MM.1S (cell line): ENCODE measurements at regions not wholly inside any gene's neighbourhood (a gene's known extent, or its start where the extent isn't known, plus 50 kb on each side); places are given as distances from the start of the nearest gene placed in this dataset.

ENCODE experiments used
- DNase-seq: peaks from one replicate; pipeline ENCODE4 v3.0.0-alpha.2; 2015
- H2AFZ ChIP-seq: fragments of 300-600 bp; sonication (generic); 2 replicates; pipeline ENCODE4 v1.6.0; 2016; ENCODE audit warnings: antibody characterized with exemption, low read length
- H3F3A ChIP-seq: fragments of 300-600 bp; sonication (generic); 2 replicates; pipeline ENCODE4 v1.6.1; 2016; ENCODE audit warnings: mild to moderate bottlenecking, antibody characterized with exemption, low read length, moderate library complexity, mixed read lengths; ENCODE audit not compliant: insufficient read depth
- H3K27ac ChIP-seq: fragments of 300-600 bp; sonication (generic); 2 replicates; pipeline ENCODE4 v1.5.1; 2016; ENCODE audit warnings: mild to moderate bottlenecking, low read length
- H3K27me3 ChIP-seq: fragments of 300-600 bp; sonication (generic); replicated peaks from 2 replicates; pipeline ENCODE4 v1.6.0; 2016; ENCODE audit warnings: low read length; ENCODE audit not compliant: insufficient read depth
- H3K36me3 ChIP-seq: fragments of 300-600 bp; sonication (generic); replicated peaks from 2 replicates; pipeline ENCODE4 v1.6.1; 2016; ENCODE audit warnings: mild to moderate bottlenecking, low read length, mixed read lengths; ENCODE audit not compliant: insufficient read depth
- H3K4me1 ChIP-seq: fragments of 300-600 bp; sonication (generic); 2 replicates; pipeline ENCODE4 v1.6.1; 2016; ENCODE audit warnings: low read length, mixed read lengths
- H3K4me2 ChIP-seq: fragments of 300-600 bp; sonication (generic); 2 replicates; pipeline ENCODE4 v1.6.0; 2016; ENCODE audit warnings: low read depth, low read length
- H3K4me3 ChIP-seq: fragments of 300-600 bp; sonication (generic); 2 replicates; pipeline ENCODE4 v1.5.1; 2016; ENCODE audit warnings: low read length, mixed read lengths
- H3K79me2 ChIP-seq: fragments of 300-600 bp; sonication (generic); 2 replicates; pipeline ENCODE4 v1.6.1; 2016; ENCODE audit warnings: mixed run types, low read length, mixed read lengths
- H3K9ac ChIP-seq: fragments of 300-600 bp; sonication (generic); 2 replicates; pipeline ENCODE4 v1.6.1; 2016; ENCODE audit warnings: low read length, mixed read lengths
- H3K9me2 ChIP-seq: fragments of 300-600 bp; sonication (generic); replicated peaks from 2 replicates; pipeline ENCODE4 v1.6.1; 2016; ENCODE audit warnings: mild to moderate bottlenecking, low read length, mixed read lengths; ENCODE audit not compliant: insufficient read depth
- H3K9me3 ChIP-seq: fragments of 300-600 bp; sonication (generic); replicated peaks from 2 replicates; pipeline ENCODE4 v1.6.1; 2016; ENCODE audit warnings: mild to moderate bottlenecking, low read length, mixed read lengths; ENCODE audit not compliant: insufficient read depth
- H4K20me1 ChIP-seq: fragments of 300-600 bp; sonication (generic); 2 replicates; pipeline ENCODE4 v1.6.1; 2016; ENCODE audit warnings: mild to moderate bottlenecking, low read length, moderate library complexity, mixed read lengths; ENCODE audit not compliant: insufficient read depth
- EZH2 ChIP-seq: fragments of 300-600 bp; sonication (generic); optimal IDR thresholded peaks from 2 replicates; pipeline ENCODE3; 2017; ENCODE audit warnings: low read depth, mild to moderate bottlenecking, antibody characterized with exemption, low read length, mixed read lengths
- EZH2phosphoT487 ChIP-seq: fragments of 300-600 bp; sonication (generic); IDR thresholded peaks from 2 replicates; pipeline ENCODE4 v1.6.1; 2018; ENCODE audit warnings: antibody characterized with exemption, low read length
- TF ChIP-seq, protein P1 (sequence below): fragments of 300-600 bp; sonication (generic); IDR thresholded peaks from 2 replicates; pipeline ENCODE4 v1.5.1; 2016; ENCODE audit warnings: antibody characterized with exemption, low read length, mixed read lengths

DNA sequence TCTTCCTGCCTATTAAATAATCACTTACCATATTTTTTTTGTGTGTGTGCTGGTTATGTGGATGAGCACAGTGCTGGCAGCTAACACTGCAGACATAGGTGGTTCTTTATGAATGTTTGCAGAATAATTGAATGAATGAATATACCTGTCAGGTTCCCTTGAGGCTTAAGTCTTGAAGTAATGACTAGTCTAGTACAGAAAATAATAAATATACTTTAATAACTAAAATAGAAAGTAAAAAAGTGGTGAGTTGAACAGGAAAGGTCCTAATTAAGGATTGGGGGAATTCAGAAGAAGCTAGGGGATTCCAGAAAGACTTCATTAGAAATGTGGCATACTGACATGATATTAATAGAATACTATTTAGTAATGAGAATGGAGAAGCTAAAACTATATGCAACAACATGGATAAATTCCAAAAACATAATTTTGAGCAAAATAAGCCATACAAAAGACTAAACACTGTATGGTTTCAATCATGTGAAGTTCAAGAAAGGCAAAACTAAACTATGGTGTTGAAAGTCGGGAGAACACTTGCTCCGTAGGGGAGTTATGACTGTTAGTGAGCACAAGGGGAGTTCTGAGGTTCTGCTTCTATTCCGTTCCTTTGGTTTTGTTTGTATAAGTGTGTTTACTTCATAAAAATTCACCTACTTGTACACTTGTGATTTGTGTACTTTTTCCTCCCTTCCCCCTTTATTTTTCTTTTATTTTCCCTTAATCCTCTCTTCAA lies 464.6 kb downstream of the MTX2 start:
- H3K27ac ChIP-seq: no peak overlapping the region

DNA sequence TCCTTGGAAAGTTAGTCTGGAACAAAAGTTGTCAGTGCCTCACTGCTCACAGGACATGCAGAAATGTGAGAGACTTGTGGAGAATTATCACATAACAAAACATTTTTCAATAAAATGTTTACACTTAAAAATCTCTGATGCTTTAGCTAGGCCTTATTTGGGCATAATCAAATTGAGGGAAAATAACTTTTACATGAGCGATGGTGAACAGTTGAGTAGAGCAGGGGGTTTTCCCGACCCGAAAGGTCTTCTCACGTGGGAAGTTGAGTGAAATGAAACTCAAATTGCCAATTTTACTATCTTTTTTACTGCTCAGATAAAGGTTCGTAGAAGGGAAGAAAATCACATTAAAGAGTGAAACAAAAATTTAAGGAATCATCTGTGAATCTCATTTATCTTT lies 465.6 kb downstream of the MTX2 start:
- H3K4me3 ChIP-seq: no peak overlapping the region
- no peak overlapping the region for H3K4me2 ChIP-seq
- TF ChIP-seq, protein P1, sequence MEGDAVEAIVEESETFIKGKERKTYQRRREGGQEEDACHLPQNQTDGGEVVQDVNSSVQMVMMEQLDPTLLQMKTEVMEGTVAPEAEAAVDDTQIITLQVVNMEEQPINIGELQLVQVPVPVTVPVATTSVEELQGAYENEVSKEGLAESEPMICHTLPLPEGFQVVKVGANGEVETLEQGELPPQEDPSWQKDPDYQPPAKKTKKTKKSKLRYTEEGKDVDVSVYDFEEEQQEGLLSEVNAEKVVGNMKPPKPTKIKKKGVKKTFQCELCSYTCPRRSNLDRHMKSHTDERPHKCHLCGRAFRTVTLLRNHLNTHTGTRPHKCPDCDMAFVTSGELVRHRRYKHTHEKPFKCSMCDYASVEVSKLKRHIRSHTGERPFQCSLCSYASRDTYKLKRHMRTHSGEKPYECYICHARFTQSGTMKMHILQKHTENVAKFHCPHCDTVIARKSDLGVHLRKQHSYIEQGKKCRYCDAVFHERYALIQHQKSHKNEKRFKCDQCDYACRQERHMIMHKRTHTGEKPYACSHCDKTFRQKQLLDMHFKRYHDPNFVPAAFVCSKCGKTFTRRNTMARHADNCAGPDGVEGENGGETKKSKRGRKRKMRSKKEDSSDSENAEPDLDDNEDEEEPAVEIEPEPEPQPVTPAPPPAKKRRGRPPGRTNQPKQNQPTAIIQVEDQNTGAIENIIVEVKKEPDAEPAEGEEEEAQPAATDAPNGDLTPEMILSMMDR: no peak
- TF ChIP-seq EZH2phosphoT487 (no peak), EZH2 (no peak)
- H3K4me1 ChIP-seq: no peaks in the 10 kb centered on the region
- H2AFZ ChIP-seq: no peak overlapping the region
- H3K9me3 ChIP-seq: no peaks in the 10 kb centered on the region
- no peak overlapping the region for H3K27ac ChIP-seq
- no peaks in the 10 kb centered on the region for H3K27me3 ChIP-seq
- H3K9ac ChIP-seq: no peak overlapping the region
- DNase-seq: no peak
- no peaks in the 10 kb centered on the region for H3F3A ChIP-seq
- H4K20me1 ChIP-seq: no peaks in the 10 kb centered on the region
- no peaks in the 10 kb centered on the region for H3K79me2 ChIP-seq
- H3K36me3 ChIP-seq: no peaks in the 10 kb centered on the region
- no peaks in the 10 kb centered on the region for H3K9me2 ChIP-seq

More for the DNA sequence above, 464.6 kb downstream of the MTX2 start:
- no peaks in the 10 kb centered on the region for H3K9me3 ChIP-seq
- H3K9me2 ChIP-seq: no peaks in the 10 kb centered on the region
- H3K36me3 ChIP-seq: no peaks in the 10 kb centered on the region
- TF ChIP-seq EZH2phosphoT487: no peak
- TF ChIP-seq, protein P1: no peak
- TF ChIP-seq EZH2: no peak
- H4K20me1 ChIP-seq: no peaks in the 10 kb centered on the region
- H3F3A ChIP-seq: no peaks in the 10 kb centered on the region
- H2AFZ ChIP-seq: no peak overlapping the region
- H3K9ac ChIP-seq: no peak overlapping the region
- no peak overlapping the region for H3K4me2 ChIP-seq
- H3K4me1 ChIP-seq: no peaks in the 10 kb centered on the region
- no peak overlapping the region for H3K4me3 ChIP-seq
- H3K79me2 ChIP-seq: no peaks in the 10 kb centered on the region
- no peaks in the 10 kb centered on the region for H3K27me3 ChIP-seq
- DNase-seq: no peak

- H3K27me3 ChIP-seq: no peaks in the 10 kb centered on the region
- H4K20me1 ChIP-seq: no peaks in the 10 kb centered on the region
- 0 out of 2 replicates have a peak, but pooled peaks cover 3% of the 10 kb centered on the region for H3F3A ChIP-seq
- no peaks in the 10 kb centered on the region for H3K79me2 ChIP-seq
- no peak overlapping the region for H3K4me3 ChIP-seq
- TF ChIP-seq, protein P1: no peak
- TF ChIP-seq EZH2phosphoT487: no peak
- no peak for TF ChIP-seq EZH2
- peaks cover 17% of the 10 kb centered on the region for H3K4me1 ChIP-seq
- H3K36me3 ChIP-seq: no peaks in the 10 kb centered on the region
- no peak for DNase-seq
- H3K4me2 ChIP-seq: no peak overlapping the region
- no peaks in the 10 kb centered on the region for H3K9me2 ChIP-seq
- H2AFZ ChIP-seq: no peak overlapping the region
- no peak overlapping the region for H3K27ac ChIP-seq
- H3K9me3 ChIP-seq: no peaks in the 10 kb centered on the region
- H3K9ac ChIP-seq: no peak overlapping the region
Measured at GRCh38 chr2:176742271-176742670, 470.3 kb upstream of the HNRNPA3 start.
